KOPT-K1 (cell line): ENCODE measurements at regions not wholly inside any gene's neighbourhood (a gene's known extent, or its start where the extent isn't known, plus 50 kb on each side); places are given as distances from the start of the nearest gene placed in this dataset.

Experiments
- H3K27ac ChIP-seq: fragments of 200-600 bp; sonication (generic); 2 replicates; pipeline ENCODE4 v1.5.1; 2016; ENCODE audit warnings: antibody characterized with exemption, mild to moderate bottlenecking, low read depth, low read length; ENCODE audit not compliant: poor library complexity, severe bottlenecking
- H3K36me3 ChIP-seq: fragments of 200-600 bp; sonication (generic); 2 replicates; pipeline ENCODE4 v1.5.1; 2017; ENCODE audit warnings: antibody characterized with exemption, mild to moderate bottlenecking, low read length, moderate library complexity; ENCODE audit not compliant: insufficient read depth
- H3K9me3 ChIP-seq: fragments of 200-600 bp; sonication (generic); 2 replicates; pipeline ENCODE4 v1.5.1; 2017; ENCODE audit warnings: antibody characterized with exemption, low read length, mild to moderate bottlenecking; ENCODE audit not compliant: insufficient read depth, poor library complexity, severe bottlenecking

- H3K36me3 ChIP-seq = no peaks in the 10 kb centered on the region
- no peaks in the 10 kb centered on the region for H3K9me3 ChIP-seq
- H3K27ac ChIP-seq = no peak overlapping the region
These were observed 839.6 kb upstream of the ZEB2 start for GRCh38 chr2:145359561-145359960.

GRCh38 chr2:145356056-145356455 lies 836.1 kb upstream of the ZEB2 start:
- Histone ChIP-seq H3K9me3 (no peaks in the 10 kb centered on the region), H3K27ac (no peak overlapping the region), H3K36me3 (no peaks in the 10 kb centered on the region)

- Histone ChIP-seq H3K9me3 (no peaks in the 10 kb centered on the region), H3K27ac (no peak overlapping the region), H3K36me3 (no peaks in the 10 kb centered on the region)
These were observed 832.6 kb upstream of the ZEB2 start for GRCh38 chr2:145352484-145352883.

GRCh38 chr2:145351864-145352425 lies 832.0 kb upstream of the ZEB2 start:
- H3K27ac ChIP-seq = no peak overlapping the region
- H3K36me3 ChIP-seq = no peaks in the 10 kb centered on the region
- no peaks in the 10 kb centered on the region for H3K9me3 ChIP-seq

- no peaks in the 10 kb centered on the region for H3K36me3 ChIP-seq
- no peaks in the 10 kb centered on the region for H3K9me3 ChIP-seq
- H3K27ac ChIP-seq = no peak overlapping the region
These were observed 830.1 kb upstream of the ZEB2 start for GRCh38 chr2:145350011-145350410.

- no peaks in the 10 kb centered on the region for H3K36me3 ChIP-seq
- no peak overlapping the region for H3K27ac ChIP-seq
- H3K9me3 ChIP-seq = peaks cover 10% of the 10 kb centered on the region
These were observed 824.3 kb upstream of the ZEB2 start for GRCh38 chr2:145344076-145344724.

GRCh38 chr2:145343287-145343686 lies 823.4 kb upstream of the ZEB2 start:
- H3K27ac ChIP-seq = no peak overlapping the region
- no peaks in the 10 kb centered on the region for H3K36me3 ChIP-seq
- H3K9me3 ChIP-seq = peaks cover 10% of the 10 kb centered on the region

- H3K9me3 ChIP-seq = peaks cover 10% of the 10 kb centered on the region
- no peaks in the 10 kb centered on the region for H3K36me3 ChIP-seq
- H3K27ac ChIP-seq = no peak overlapping the region
These were observed 821.6 kb upstream of the ZEB2 start for GRCh38 chr2:145341536-145341935.

- Histone ChIP-seq H3K36me3 (no peaks in the 10 kb centered on the region), H3K9me3 (peaks cover 10% of the 10 kb centered on the region)
These were observed 819.7 kb upstream of the ZEB2 start for GRCh38 chr2:145339646-145340045.

GRCh38 chr2:145332210-145332898 lies 812.4 kb upstream of the ZEB2 start:
- no peaks in the 10 kb centered on the region for H3K9me3 ChIP-seq
- H3K36me3 ChIP-seq = no peaks in the 10 kb centered on the region
- no peak overlapping the region for H3K27ac ChIP-seq

More at GRCh38 chr2:145339646-145340045, 819.7 kb upstream of the ZEB2 start:
- no peak overlapping the region for H3K27ac ChIP-seq

- Histone ChIP-seq H3K36me3 (no peaks in the 10 kb centered on the region), H3K27ac (no peak overlapping the region), H3K9me3 (no peaks in the 10 kb centered on the region)
These were observed 810.1 kb upstream of the ZEB2 start for GRCh38 chr2:145329971-145330370.

- H3K27ac ChIP-seq = no peak overlapping the region
- no peaks in the 10 kb centered on the region for H3K36me3 ChIP-seq
- no peaks in the 10 kb centered on the region for H3K9me3 ChIP-seq
These were observed 805.6 kb upstream of the ZEB2 start for GRCh38 chr2:145325485-145325884.

- H3K36me3 ChIP-seq = no peaks in the 10 kb centered on the region
- no peak overlapping the region for H3K27ac ChIP-seq
- no peaks in the 10 kb centered on the region for H3K9me3 ChIP-seq
These were observed 804.8 kb upstream of the ZEB2 start for GRCh38 chr2:145324748-145325147.

GRCh38 chr2:145323512-145323911 lies 803.6 kb upstream of the ZEB2 start:
- no peaks in the 10 kb centered on the region for H3K36me3 ChIP-seq
- H3K9me3 ChIP-seq = no peaks in the 10 kb centered on the region
- no peak overlapping the region for H3K27ac ChIP-seq

GRCh38 chr2:145321344-145321743 lies 801.4 kb upstream of the ZEB2 start:
- Histone ChIP-seq H3K36me3 (no peaks in the 10 kb centered on the region), H3K9me3 (no peaks in the 10 kb centered on the region), H3K27ac (no peak overlapping the region)

- Histone ChIP-seq H3K27ac (no peak overlapping the region), H3K9me3 (peaks cover 22% of the 10 kb centered on the region), H3K36me3 (no peaks in the 10 kb centered on the region)
These were observed 796.6 kb upstream of the ZEB2 start for GRCh38 chr2:145316496-145316895.
